DMS153 (cell line): ENCODE measurements at regions not wholly inside any gene's neighbourhood (a gene's known extent, or its start where the extent isn't known, plus 50 kb on each side); places are given as distances from the start of the nearest gene placed in this dataset.

Experiments
- DNase-seq: peaks from one replicate; lab custom pipeline; 2025; lab: John Stamatoyannopoulos, UW

GRCh38 chr5:164027738-164028137 lies 522.3 kb downstream of the MAT2B start:
- no peak for DNase-seq

GRCh38 chr5:164038128-164038783 lies 532.8 kb downstream of the MAT2B start:
- no peak for DNase-seq

- no peak for DNase-seq
Observed at GRCh38 chr5:164041105-164041504, 535.7 kb downstream of the MAT2B start.

DNA sequence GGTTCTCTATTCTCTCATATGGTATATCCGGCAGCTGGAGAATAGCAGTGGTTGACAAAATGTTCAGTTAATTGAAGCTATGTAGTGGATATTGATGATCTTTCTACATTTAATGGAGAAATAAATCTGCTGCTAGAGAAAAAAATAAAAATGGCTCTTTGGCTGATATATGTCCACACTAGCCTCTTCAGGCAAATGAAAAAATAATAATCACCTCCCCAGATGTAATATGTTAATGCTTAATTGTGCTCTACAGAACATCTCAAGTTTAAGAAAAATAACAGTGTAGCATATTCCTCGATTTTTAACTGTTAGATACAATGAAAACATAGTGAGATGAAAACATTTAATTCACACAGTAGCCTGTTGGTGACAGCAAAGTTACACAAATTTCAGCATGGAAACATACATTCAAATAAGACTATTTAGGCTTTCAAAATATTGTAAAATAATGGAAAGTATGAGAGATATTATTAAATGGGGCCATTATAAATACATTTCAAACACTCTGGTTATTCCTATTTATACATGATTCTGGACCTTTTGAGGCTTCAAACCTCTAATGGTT lies 543.0 kb downstream of the MAT2B start:
- no peak for DNase-seq

DNA sequence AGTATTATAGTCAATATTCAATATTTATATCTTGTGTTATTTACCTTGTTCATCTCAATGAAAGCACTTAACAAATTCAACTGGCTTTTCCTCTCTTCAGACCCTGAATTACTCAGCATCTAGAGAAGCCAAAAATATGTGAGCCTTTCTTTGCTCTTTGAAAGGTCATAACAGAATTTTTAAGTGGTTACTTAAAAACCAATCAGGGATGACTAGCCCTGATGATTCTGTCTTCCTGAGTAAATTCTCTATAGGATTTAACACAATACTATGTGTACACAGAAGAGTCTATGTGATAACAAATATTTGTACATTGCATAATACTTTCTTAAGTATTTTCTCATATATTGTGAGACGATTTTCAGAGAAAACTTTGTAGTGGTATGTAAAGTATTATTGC lies 546.3 kb downstream of the MAT2B start:
- DNase-seq, result no peak

DNA sequence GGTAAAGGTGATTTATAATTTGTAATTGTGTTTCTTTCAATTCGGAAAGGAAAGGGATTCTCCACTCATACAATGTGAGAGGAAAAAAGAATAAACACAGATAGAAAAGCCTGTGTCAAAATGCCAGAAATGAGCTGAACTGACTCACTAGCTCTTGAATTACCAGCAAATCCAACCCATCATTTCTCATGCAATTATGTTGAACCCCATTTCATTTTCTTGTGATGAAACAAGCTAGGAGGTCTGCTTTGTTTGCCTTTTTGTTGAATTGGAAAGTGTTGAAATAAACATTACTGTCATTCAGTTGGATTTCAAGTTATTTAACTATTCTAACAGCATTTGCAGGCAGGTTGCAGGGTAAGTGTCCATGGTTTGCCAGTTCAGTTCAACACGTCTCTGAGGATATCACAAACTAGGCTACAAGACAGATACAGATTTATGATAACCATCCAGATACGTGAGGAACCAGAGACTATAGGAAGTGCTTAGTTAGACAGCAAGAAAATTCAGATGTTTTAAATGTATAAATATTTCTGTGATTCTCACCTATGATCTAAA lies 547.2 kb downstream of the MAT2B start:
- DNase-seq, result no peak

GRCh38 chr5:164053123-164053522 lies 547.7 kb downstream of the MAT2B start:
- no peak for DNase-seq

- no peak for DNase-seq
Observed at GRCh38 chr5:164054461-164054860, 549.0 kb downstream of the MAT2B start.

GRCh38 chr5:164057121-164057520 lies 551.7 kb downstream of the MAT2B start:
- DNase-seq, result no peak

DNA sequence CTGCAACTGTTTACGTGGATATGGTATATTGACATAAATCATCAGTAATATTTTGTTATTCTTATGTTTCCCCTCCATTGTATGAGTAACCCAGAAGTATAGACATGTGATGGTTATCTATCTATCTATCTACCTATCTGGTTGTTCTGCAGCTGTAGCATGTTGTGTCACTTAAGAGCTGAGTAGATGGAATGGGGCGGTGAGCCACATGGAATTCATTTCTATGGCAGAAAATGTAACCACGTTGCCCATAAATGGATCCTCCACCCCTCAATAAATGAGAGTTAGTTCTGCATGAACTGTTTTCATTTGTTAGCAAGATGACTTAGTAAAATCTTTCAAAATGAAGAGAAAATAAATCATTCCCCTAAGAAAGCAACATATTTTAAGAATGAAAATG lies 553.2 kb downstream of the MAT2B start:
- DNase-seq, result no peak

DNA sequence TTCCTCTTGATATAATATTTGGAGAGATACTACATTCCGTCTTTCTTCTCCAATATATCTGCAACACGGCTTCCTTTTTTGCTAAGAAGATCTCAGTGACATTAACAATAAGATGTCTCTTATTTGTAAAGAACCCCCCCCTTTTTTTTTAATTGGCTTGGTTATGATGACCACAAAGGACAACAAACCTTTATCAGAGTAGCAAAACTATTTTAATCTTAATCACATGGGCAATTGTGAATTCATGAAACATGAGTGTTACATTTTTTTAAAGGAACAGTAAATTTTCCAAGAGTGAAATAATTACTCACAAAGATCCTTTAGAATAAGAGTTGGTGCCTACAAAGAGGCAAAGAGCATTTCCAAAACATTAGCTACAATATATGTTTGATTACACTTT lies 554.1 kb downstream of the MAT2B start:
- no peak for DNase-seq

DNA sequence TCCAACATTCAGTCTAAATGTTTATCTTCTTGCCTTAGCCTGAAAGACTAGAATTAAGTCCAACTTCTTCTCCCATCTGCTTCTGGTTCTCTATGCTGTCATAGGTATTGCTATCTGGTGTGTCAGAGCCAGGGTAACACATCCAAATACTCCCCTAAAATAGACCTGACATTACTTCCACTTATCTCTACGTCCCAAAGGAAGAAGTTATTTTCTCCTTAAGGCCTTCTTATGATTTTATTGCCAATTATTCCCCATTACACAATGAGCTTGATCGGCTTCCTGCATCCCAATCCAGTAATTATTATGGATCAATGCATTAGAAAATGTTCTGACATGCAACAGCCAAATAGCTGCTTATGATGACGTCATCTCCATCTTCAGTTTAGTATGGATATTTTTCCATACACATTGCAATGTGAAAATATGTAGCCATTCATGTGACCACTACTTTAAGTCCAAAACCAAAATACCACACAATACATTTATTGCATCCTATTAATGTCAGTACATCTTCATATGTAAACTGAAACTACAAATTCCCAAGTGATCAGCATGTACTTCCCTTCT lies 555.5 kb downstream of the MAT2B start:
- no peak for DNase-seq

GRCh38 chr5:164062304-164062703 lies 556.9 kb downstream of the MAT2B start:
- DNase-seq, result no peak

DNA sequence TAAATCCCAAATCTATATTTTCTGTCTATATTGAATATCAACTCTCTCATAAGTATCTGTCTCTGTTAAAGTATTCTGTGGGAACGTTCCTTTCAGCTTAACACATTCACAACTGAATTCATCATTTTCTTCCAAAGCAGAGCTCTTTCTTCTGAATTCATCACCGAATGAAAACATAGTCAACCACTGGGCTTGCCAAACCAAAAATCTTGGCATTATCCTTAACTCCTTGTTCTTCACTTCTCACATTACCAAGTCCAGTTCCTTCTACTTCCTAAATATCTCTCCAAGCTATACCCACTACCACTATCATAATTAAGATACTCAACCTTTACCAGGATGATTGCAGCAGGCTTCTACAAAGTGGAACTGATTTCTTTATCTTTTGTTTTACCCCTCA lies 559.8 kb downstream of the MAT2B start:
- DNase-seq, result no peak

- DNase-seq, result no peak
Observed at GRCh38 chr5:164071671-164072070, 566.3 kb downstream of the MAT2B start.

- DNase-seq, result no peak
Observed at GRCh38 chr5:164073081-164073480, 567.7 kb downstream of the MAT2B start.

DNA sequence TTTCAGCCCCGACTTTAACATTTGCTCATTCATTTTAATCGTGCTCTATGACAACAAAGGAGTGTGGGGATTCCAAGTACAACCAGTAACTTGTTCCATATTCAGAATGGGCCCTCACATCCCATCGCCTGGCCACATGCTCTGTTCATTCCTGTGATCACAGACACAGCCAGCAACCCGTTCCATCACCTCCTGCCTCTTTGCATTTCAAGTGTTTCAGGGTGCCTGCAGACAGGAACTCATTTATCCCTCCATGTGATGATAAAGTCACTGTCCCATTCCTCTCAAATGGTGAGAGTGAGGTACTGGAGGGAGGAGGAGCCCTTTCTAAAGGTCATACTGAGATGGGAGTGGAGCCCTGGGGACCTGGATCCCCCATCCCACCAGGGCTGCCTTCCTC lies 571.1 kb downstream of the MAT2B start:
- DNase-seq, result no peak

DNA sequence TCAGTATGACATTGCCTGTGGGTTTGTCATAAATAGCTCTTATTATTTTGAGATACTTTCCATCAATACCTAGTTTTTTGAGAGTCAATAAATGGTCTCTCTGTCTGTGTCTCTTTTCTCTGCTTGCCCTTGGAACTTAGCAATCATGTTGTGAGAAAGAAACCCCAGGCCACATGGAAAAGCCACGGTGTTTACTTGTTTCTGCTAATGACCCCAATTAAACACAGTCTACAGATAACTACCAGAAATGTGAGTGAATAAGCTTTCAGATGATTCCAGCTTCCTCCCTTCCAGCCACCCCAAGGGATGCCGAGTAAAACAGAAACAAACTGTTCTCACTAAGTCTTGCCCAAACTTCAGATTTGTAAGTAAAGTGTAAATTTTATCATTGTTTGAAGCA lies 584.9 kb downstream of the MAT2B start:
- no peak for DNase-seq

DNA sequence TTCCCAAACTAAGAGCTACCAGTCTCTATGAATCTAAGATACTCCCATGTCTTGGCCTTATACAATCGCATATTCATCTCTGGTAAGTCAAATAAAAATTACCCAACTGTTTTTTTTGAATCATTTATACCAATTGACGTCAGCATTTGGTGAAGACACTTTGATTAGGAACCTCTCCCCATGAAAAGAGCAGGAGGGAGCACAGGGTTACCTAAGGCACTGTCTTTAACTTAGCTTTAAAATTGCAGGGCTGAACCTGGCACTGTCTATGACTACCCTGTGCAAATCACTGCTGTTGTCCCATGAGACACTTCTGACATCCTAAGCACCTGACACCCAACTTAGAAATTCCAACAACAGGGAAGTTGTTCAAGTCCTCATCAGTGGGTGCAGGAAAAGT lies 586.4 kb downstream of the MAT2B start:
- no peak for DNase-seq

GRCh38 chr5:164094291-164094690 lies 588.9 kb downstream of the MAT2B start:
- DNase-seq, result no peak

GRCh38 chr5:164097749-164098148 lies 592.3 kb downstream of the MAT2B start:
- DNase-seq, result no peak

GRCh38 chr5:164098531-164098930 lies 593.1 kb downstream of the MAT2B start:
- DNase-seq, result no peak

DNA sequence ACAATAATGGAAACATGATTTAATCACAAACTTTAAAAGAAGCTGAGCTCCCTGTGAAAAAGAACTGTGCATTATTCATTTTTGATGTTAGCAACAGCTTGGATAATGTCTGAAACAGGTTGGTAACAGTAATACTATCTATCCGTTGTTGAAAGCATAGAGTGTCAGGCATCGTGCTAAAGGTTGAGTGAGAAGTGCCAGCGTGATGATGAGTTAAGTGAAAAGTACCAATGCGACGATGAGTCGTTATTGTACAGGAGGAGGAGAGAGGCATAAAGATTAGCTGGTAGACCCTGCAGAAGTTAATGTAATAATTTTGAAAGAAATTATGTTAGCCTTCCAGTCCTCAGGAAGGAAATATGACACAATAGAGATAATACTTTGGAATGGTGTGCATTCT lies 593.6 kb downstream of the MAT2B start:
- no peak for DNase-seq

DNA sequence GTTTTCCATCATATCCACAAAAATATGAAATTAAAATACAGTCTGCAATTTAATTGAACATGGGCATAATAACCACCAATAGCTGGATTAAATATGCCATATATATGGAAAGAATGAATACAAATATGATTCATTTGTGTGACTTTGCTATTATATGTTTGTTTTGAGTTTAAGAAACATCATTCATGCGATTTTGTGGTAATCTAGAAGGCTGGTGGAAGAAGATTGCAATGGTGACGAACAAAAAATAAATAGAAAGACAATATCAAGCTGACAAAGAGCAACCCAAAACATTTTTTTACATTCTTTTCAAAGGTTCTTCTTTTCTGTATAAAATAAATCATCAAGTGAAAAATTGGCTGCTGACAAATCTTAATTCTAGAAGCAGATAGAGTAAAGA lies 610.0 kb downstream of the MAT2B start:
- no peak for DNase-seq
